Activated CD8-positive, alpha-beta memory T cell treated with anti-CD3 and anti-CD28 coated beads, Interleukin-2, amount 50 U/mL, for 48 hours (primary cell): ENCODE measurements at regions not wholly inside any gene's neighbourhood (a gene's known extent, or its start where the extent isn't known, plus 50 kb on each side); places are given as distances from the start of the nearest gene placed in this dataset.

Experiments used
- DNase-seq: peaks from one replicate; pipeline ENCODE4 v3.0.0-alpha.2; 2020

DNA sequence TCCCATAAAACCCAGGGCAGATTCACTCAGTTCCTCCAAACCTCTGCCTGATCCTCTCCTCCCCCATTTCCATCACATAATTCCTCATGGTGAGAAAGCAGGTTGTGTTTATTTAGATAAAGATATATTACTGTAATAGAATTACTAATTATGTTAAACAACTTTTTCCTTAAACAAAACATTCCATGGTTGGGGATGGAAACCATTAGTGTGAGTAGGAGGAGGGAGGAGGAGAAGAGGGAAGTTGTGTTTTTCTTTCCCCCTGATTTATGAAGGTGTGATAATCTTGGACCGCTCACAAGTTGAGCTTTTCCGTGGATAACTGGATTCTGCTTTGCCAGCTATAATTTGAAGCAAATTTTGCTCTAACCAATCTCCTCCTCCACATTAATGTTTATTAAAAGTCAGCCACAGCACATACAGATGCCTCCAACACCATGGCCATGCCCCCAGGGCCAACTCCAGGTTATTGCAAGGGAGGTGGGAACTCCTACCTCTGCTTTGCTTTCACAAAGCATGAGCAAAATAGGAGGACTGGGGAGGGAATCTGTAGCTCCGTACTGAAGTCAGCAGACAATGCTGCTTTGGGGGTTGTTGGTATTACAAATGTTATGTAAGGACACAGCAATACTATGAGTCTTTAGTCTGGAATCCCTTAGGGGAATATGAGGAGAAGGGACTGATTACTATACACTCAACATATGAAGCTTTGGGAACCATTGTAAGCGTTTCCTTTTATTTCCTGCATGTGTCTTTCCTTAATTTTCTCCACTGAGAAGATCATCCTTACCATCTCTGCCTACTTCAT is 542.0 kb downstream of the DHX35 start:
- no peak for DNase-seq

DNA sequence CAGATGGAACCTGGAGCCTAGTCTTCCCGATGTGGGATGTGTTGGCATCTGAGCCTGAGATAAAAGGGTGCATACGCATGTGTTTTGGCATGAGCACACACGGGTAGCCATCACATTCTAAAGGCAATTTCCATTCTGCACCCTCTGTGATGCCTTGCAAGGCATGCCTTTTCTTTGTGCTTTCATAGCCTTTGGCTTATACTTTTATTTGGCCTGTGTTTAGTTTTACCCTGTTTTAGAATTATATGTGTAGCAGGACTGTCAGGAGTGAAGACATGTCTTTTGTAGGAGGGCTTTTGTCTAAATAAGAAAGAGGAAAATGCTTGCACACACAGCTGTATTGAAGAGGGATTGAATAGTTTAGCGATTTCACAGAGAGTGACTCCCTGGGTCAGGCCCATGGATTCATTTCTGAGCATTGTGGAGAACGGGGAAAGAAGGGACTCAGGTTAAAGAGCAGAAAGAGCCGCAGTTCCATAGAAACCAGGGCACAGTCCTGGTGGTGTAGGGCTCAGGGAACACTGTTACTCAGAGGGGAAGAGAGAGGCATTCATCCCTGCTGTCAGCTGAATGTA is 530.2 kb downstream of the DHX35 start:
- no peak for DNase-seq

DNA sequence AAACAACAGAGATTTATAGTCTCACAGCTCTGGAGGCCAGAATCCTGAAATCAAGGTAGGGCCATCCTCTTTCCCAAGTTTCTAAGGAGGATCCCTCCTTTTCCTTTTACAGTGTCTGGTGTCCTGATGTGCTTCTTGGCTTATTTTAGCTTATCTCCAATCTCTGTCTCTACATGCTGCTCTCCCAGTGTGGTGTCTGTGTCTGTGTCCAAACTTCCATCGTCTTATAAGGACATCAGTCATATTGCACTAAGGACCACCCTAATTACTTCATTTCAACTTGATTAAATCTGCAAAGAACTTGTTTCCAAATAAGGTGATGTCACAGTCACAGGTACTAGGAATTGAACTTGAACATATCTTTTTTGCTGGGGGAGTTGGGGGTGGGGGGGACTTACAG is 529.6 kb downstream of the DHX35 start:
- no peak for DNase-seq

DNA sequence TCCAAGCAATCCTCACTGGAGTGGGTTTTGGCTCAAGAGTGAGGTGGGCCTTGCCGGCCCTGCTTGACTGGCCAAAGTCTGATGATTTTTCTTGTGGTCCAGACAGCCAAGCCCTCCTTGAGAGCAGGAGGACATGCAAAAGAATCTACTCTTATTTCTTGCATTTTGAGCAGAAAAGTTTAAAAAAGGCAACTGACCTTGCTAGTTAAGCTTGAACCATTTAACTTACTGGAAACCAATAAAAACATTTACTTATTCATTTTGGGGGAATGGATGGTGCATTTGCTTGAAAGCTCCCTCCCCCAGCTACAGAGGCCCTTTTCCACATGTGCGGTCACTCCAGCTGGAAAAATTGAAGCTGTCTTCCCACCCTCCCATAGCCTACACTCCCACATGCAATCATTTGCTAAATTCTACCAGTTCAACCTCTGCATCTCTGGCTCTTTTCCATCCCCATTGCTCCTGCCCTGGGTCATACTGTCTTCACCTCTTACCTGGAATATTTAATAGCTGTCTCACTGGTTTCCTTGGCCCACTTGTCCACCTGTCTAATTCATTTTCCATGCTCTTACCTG is 527.9 kb downstream of the DHX35 start:
- no peak for DNase-seq

DNA sequence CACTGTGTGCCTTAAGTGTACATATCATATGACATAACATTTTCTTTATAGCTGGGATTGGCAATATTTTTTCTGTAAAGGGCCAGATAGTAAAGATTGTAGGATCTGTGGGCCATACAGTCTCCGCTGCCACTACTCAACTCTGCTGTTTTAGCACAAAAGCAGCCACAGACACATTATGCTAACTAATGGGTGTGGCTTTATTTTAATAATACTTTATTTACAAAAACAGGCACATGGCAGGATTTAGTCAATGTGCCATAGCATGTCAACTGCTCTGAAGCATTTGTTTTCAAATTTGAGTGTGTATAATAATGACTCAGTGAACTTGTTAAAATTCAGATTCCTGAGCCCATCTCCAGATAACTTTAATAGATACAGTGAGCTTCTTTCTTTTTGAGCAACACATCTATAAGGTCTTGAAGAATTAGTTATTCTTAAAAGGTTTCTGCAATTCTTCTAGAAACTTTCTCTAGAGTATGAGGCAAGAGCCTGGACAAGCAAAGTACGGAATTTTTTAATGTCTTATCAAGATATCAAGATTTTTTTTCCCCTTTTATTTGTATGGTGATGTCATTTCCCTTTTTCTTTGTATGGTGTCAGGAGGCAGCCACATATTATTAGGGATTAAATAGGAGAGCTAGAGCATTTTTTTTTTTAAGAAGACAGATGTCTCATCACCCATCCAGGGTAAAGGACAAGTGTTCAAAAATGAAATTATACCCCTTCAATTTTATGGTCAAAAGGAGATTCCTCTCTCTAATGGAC is 518.3 kb downstream of the DHX35 start:
- no peak for DNase-seq

DNA sequence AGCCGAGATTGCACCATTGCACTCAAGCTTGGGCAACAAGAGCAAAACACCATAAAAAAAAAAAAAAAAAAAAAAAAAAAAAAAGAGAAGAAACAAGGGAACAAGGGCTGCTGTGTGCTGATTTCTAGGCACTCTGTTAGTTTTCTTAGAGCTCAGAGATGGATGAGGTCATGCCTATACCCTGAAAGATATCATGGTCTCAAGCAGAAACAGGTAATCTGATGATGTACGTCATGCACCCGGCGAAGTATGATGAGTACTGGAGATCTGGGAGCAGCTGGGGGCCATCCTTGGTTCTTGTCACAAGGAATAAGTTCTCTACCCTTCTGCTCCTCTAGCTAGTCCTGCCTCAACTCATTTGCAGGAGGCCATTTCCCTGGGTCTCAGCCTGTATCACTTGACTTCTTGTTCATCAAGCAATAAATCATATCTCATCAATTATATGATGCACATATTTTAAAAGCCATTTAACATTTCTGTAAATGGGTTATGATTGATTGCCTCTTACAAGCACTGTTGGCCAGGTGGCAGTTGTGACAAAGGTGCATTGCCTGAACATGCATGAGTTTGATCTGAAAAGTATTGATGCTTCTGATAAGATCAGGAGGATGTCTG is 517.2 kb downstream of the DHX35 start:
- no peak for DNase-seq

DNA sequence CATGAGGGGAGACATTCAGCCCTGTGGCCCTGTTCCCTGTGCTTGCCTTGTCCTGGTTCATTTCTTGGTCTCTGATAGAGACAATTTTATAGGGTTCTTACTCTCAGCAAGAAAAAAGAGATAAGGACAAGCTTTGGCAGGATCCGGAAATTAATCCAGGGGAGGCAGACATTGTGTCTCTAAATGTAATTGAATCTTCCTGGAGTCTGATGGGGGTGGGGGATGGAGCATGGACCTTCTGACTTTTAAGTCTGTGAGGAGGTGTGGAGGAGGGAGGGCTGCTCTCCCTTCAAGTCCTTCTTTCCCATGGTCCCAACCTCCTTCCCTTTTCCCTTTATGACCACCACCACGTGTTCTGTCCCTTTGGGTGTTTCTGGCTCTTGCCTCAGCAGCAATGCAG is 512.7 kb downstream of the DHX35 start:
- DNase-seq, result no peak

DNA sequence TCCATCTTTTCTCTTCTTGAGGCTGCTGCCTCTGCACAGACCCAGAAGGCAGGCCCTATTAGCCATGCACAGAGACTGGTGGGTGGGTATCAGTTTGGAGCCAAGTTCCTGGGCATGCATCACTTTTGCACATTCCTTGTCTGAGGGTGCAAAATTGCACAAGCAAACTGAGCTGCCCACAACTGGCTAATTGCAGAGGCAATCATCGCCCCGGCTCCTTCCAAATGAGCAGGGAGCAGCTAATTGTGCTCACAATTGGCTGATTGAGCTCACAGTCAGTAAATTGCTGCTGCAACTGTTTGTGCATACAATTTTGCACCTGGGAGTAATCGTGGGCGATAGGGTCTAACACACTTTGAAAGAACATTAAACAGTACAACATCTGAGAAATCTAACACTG is 511.4 kb downstream of the DHX35 start:
- DNase-seq, result no peak

DNA sequence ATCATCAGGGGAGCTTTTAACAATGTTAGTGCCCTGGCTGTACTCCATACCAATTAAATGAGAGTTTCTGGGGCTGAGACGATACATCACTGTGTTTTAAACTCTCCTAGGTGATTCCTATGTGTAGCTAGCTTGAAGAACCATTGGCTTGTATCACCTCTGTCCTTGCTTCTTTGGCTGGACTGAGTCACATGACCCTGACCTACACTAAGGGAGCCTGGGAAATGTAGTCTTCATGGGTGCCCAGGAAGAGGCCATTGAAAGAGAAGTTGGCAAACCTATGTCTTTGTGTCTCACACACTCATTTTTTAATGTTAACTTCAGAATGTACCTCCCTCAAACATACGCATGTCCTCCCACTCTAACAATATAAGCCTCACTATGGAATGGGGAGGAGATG is 506.6 kb downstream of the DHX35 start:
- DNase-seq, result no peak

DNA sequence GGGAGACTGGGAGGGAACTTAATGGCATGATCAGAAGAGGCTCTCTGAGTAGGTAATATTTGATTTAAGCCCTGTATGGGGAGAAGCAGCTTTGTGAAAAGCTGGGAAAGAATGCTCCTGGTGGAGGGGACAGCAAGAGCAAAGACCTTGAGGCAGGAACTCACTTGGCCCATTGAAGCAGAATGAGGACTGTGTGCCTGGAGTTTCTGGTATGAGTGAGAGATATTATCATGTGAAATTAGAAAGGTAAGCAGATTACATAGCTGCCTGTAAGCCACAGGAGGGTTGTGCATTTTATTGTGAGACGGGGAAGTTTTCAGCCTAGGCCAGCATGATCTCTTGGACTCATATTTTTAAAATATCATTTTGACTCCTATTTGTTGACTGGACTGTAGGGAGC is 502.1 kb downstream of the DHX35 start:
- DNase-seq, result no peak

DNA sequence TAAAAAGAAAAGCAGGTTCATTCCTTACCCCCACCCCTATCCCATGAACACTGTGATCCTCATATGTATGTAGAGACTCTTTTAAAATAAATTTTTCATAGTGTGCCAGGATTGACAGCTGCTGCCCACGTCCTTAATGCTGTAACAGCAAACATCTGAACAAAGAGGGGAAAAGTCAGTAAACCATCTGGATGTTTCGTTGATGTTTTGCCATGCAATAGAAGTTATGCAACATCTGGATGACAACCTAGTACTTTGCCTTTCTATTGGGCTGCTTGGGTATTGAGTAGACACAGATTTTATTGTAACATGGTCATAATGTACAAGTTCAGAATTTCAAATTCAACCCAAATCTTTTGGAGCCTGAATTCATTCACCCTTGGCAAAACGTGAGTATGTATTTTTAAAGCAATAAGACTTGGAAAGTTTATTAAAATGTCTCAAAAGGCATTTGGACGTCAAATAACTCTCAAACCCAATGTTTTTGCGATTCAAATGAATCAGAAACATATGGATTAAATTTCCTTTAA is 500.3 kb downstream of the DHX35 start:
- DNase-seq, result no peak

DNA sequence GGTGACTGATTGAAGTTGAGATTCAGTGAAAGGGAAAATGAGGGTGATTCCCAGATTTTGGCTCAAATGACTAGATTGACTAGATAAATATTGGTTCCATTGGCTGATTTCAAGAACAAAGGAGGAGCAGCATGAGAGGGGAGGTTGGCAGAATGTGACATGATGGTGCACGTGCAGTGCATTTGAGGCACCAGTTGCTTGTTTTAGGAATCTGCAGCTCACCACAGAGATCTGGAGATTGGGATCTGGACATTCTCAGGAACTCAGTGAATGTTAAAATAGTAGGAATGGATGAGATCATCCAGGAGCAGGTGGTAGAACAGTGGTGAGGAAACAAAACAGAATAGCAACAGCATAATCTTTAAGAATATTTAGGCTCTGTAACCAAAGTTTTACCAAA is 496.3 kb downstream of the DHX35 start:
- DNase-seq, result no peak

DNA sequence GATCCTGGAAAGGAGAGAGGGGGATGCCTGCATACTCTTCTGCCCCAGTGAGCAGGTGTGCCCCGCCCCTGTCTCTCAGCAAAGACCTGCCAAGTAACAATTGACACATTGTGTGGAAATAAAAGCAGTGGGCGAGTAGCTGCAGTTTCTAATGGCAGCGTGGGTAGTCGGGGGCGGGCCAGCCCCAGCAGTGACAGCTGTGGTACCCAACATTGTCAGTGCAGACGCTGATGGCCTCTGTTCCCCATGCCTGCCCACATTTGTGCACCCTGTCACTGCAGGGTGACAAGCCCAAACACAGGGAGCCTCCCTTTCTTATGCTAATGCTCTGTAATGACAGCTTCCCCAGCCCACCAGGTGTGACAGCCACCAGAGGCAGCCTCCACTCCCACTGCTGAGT is 491.7 kb downstream of the DHX35 start:
- no peak for DNase-seq

DNA sequence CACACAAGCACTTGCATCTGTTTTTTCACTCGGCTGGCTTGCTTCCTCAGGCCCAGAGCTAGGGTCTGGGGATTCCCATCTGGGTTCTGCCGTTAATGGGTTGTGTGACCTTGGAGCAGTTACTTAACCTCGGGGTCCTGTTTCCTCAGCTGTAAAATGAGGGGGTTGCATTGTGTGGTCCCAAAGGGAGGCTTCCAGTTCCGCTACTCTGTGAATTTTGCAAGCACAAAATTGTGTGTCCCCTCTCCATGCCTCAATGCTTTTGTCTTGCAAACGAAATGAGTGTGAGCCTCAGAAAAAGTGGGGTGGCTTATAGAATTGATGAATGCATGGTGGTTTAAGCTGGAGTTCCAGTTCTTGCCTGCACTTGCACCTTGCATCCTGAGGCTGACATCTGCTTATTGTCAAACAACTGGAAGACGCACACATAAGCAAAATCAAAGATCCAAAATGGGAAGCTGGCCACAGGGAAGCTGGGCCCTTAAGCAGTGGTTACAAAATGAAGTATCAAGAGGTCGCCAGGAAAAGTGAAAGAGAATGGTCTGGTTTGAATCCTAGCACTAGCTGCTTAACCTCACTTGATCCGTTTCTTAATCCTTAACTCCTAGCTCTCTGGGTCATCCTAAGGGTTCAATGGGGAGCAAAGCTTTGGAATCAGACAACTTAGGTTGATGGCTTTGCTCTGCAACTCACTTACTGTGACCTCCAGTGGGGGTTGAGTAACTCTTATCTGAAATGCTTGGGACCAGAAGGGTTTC is 490.6 kb downstream of the DHX35 start:
- DNase-seq, result no peak

DNA sequence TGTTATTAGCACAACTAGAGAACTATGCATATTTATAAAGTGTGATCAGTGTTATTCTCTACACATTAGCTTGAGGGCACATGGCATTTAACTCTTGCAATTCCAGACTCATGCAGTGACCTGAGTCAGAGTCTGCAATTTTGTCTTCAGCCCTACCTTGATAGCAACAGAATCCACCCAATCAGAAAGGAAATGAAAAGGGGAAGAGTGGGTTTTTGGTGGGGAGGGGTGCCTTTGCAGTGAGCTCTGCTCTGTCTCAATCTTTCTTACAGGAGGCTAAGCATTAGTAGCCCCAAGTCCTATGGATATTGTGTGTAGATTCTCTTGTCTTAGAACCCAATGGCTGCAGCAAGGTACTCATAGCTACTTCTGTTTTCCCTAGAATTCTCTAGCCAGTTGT is 489.2 kb downstream of the DHX35 start:
- no peak for DNase-seq

DNA sequence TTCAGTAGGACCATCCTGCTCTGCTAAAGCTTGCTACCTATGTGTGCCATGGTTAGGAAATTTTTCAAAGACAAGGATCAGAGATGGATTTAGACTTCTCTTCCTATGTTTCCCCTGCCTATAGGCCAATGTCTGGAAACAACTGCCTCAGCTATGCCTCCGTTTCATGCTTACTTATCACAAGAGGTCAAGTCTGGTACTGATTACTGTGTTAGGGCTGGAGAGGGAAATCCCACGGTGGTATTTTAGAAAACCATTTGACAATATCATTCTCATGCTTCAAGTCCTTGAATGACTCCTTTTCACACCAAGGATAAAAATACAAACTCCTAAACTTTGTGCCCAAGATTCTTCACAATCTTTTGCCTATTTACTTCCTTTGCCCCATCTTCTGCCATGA is 484.3 kb downstream of the DHX35 start:
- DNase-seq, result no peak

DNA sequence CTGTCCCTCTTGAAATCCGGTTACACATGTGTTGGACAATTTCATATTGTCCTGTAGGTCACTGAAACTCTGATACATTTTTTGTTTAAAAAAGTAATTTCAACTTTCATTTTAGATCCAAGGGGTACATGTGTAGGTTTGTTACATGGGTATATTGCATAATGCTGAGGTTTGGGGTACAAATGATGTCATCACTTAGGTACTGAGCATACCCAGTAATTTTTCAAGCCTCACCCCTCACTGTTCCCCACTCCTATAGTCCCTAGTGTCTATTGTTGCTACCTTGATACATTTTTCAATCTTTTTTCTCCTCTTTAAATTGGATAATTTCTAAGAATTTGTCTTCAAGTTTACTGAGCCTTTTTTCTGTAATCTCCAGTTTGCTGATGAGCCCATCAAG is 483.0 kb downstream of the DHX35 start:
- DNase-seq, result no peak

DNA sequence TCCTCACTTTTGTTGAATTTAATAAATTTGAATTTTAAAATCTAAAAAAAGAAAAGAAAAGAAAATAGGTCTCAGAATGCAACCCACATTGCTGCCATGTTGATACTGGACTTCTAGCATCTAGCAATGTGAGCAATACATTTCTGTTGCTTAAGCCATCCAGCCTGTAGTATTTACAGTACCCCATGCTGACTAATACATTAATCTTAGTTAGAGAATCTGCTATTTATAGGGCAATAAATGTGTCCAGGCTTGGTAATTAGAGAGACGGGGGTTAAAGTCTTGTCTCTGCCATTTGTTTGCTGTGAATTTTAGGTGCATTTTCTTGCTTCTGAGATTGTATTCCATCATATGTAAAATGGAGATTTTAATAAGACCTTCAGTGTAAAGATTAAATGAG is 471.3 kb downstream of the DHX35 start:
- DNase-seq, result no peak

DNA sequence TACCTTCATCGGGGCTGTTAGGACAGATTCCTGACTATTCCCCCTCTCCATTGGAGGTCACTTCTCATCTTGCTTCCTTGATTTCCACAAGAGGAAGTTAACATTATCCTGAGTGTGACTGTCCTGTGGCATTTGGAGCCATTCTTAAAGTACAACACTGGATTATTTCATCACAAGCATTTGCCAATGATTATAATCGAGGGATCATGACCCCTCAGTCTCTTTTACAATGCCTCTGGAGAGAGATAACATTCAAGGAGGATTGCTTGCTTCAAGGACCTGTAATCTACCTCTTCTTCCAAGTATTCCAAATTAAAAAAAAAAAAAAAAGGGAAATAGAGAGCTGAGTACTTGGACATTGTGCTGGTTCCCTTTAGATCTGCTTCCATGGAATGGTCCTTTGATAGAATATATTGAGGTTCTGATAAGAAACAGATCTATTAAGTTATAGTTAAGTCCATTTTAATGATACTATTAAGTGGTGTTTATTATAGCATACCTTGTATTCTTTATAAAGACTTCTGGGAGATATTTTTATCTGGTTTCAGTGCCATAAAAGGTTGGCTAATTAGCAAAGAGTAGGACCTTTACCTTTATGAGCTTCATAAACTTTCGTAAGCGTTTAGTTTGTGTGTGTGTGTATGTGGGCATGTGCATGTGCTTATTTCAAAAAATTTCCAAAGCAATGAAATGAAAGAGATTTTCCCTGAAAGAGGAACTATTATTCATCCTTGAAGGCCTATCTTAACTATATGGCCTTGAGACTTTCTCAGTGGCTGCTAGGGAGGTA is 469.1 kb downstream of the DHX35 start:
- DNase-seq, result no peak

DNA sequence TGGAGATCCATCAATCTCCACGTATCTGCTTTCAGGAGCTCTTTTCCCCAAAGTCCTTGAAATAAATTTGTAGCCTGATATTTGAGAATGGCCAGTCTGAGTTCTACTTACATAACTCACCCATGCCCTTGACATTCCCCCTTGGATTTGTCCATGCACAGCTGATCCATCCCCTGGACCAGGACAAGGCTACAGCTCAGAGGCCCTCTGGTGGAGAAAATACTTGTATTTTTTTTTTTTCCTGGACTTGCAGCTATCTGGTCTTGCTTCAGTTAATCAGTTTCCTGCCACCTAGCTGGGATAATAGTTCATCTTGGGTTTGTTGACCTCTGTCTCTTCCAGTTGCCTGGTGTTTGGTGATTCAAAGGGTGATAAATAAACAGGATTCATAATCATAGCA is 467.6 kb downstream of the DHX35 start:
- no peak for DNase-seq

DNA sequence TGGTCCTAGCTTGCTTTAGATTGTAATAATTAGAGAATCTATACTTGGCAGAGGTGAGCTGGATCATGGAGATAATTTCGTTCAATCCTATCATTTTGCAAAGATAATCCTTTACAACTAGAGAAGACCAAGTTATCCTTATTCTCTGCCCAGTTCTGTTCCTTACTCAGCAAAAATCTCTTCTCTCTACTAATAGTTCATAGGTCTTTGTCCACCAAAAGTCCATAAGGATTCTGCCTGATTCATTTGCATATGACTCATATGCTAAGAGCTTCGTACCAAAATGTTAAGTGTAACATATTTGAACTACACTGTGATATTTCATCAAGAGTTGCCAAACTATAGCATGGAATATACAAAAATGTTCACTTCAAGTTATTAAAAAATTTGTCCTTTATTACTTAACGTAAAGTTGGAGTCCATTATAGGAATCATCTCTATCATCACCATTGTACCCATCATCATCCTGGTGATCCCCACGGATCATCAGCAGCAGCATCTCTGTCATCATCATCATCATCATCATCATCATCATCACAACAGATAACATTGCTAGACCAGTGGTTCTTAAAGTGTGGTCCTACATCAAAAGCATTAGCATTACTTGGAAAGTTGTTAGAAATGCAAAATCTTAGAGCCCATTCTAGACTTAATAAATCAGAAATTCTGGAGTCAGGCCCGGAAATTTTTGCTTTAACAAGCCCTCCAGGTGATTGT is 463.0 kb downstream of the DHX35 start:
- DNase-seq, result no peak
